Left ventricle myocardium inferior (tissue), 1 donor: ENCODE measurements at regions not wholly inside any gene's neighbourhood (a gene's known extent, or its start where the extent isn't known, plus 50 kb on each side); places are given as distances from the start of the nearest gene placed in this dataset.
A peak's percentile ranks its signal among the peaks of the same experiment; 100 is the strongest.
"Not testable (repeated sequence)": the region's sequence is repeated elsewhere in the genome, so short reads cannot be mapped to it uniquely, and the experiment has no call there.

Experiments
- DNase-seq: peaks from one replicate; pipeline ENCODE4 v3.0.0-alpha.2; 2020
- H3K27ac ChIP-seq: fragments of 200-600 bp; replicated peaks from 2 replicates; pipeline ENCODE4 v1.8.0; 2021
- H3K27me3 ChIP-seq: fragments of 200-600 bp; 2 replicates; pipeline ENCODE4 v1.8.0; 2021; ENCODE audit warnings: low read depth
- H3K36me3 ChIP-seq: fragments of 200-600 bp; 2 replicates; pipeline ENCODE4 v1.8.0; 2021
- H3K4me1 ChIP-seq: fragments of 200-600 bp; 2 replicates; pipeline ENCODE4 v1.8.0; 2021
- H3K4me3 ChIP-seq: fragments of 200-600 bp; 2 replicates; pipeline ENCODE4 v1.8.0; 2021; ENCODE audit warnings: mild to moderate bottlenecking, moderate library complexity
- H3K9me3 ChIP-seq: fragments of 200-600 bp; replicated peaks from 2 replicates; pipeline ENCODE4 v1.8.0; 2021
- intact Hi-C: fragments of 100-400 bp; cut with micrococcal nuclease; formaldehyde crosslinking; loops from one replicate; pipeline ENCODE4 v1.11.0; 2022
- TF ChIP-seq, protein P1 (sequence below): fragments of 200-600 bp; IDR thresholded peaks from 2 replicates; pipeline ENCODE4 v1.8.0; 2021; ENCODE audit warnings: antibody characterized with exemption, mild to moderate bottlenecking, borderline replicate concordance
- donor health status: DM: no; HTN: yes; CAD: no; lungs with severe emphysema.

DNA sequence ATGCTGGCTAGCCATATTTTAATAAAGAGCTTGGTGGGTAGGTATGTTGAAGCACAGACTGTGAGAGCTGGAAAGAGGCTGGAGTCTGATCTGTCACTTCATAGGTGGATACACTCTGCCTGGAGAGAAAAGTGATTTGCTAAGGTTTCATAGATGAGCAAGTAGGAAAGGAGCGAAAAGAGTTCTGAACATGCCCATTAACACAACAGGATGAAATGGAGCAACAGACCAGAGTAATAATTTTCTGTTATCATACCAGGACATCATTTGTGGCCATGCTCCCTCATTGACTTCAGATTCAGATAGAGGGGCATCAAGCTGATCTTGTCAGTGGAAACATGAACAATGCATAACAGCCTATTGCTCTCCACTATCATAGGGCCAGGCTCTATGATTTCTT lies 452.9 kb downstream of the JRKL start:
- intact Hi-C loops: no loop called here
- no peak overlapping the region for H3K27ac ChIP-seq
- no peaks in the 10 kb centered on the region for H3K36me3 ChIP-seq
- no peaks in the 10 kb centered on the region for H3K4me1 ChIP-seq
- no peaks in the 10 kb centered on the region for H3K27me3 ChIP-seq
- H3K4me3 ChIP-seq: no peak overlapping the region
- TF ChIP-seq, protein P1, sequence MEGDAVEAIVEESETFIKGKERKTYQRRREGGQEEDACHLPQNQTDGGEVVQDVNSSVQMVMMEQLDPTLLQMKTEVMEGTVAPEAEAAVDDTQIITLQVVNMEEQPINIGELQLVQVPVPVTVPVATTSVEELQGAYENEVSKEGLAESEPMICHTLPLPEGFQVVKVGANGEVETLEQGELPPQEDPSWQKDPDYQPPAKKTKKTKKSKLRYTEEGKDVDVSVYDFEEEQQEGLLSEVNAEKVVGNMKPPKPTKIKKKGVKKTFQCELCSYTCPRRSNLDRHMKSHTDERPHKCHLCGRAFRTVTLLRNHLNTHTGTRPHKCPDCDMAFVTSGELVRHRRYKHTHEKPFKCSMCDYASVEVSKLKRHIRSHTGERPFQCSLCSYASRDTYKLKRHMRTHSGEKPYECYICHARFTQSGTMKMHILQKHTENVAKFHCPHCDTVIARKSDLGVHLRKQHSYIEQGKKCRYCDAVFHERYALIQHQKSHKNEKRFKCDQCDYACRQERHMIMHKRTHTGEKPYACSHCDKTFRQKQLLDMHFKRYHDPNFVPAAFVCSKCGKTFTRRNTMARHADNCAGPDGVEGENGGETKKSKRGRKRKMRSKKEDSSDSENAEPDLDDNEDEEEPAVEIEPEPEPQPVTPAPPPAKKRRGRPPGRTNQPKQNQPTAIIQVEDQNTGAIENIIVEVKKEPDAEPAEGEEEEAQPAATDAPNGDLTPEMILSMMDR: no peak
- no peaks in the 10 kb centered on the region for H3K9me3 ChIP-seq
- DNase-seq: no peak

DNA sequence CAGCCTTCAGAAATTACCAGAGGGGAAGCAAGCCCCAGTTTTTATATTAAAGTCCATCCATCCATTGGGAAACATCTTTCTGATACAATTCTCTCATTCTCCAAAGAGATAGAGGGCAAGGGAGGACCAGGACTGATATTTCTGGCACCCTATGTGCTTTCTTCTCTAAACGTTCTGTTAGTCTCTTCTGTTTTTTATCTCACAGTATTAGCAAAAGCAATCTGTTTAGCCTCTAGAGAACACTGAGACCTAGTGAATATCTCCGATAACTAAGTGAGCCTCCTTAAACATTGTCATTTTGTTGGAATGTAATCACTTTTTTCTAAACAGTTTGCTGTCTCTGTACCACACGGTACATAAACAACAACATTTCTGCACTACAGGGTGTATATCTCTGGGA lies 464.6 kb downstream of the JRKL start:
- intact Hi-C loops: no loop called here
- TF ChIP-seq, protein P1: no peak

DNA sequence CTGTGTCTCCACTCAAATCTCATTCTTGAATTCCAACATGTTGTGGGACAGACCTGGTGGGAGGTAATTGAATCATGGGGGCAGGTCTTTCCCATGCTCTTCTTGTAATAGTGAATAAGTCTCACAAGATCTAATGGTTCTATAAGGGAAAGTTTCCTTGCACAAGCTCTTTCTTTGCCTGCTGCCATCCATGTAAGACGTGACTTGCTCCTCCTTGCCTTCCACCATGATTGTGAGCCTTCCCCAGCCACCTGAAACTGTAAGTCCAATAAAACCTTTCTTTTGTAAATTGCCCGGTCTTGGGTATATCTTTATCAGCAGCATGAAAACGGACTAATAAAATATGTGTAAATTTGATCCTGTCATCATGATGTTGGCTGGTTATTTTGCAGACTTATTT lies 471.9 kb downstream of the JRKL start:
- peaks cover 20% of the 10 kb centered on the region for H3K9me3 ChIP-seq
- H3K4me3 ChIP-seq, H3K27ac ChIP-seq, intact Hi-C loops, DNase-seq, H3K36me3 ChIP-seq, H3K27me3 ChIP-seq: not testable (repeated sequence)
- peaks cover 19% of the 10 kb centered on the region for H3K4me1 ChIP-seq

More for the DNA sequence above, 464.6 kb downstream of the JRKL start:
- no peaks in the 10 kb centered on the region for H3K27me3 ChIP-seq
- H3K9me3 ChIP-seq: no peaks in the 10 kb centered on the region
- no peak overlapping the region for H3K27ac ChIP-seq
- DNase-seq: no peak
- H3K4me3 ChIP-seq: no peak overlapping the region
- H3K4me1 ChIP-seq: no peaks in the 10 kb centered on the region
- H3K36me3 ChIP-seq: no peaks in the 10 kb centered on the region

DNA sequence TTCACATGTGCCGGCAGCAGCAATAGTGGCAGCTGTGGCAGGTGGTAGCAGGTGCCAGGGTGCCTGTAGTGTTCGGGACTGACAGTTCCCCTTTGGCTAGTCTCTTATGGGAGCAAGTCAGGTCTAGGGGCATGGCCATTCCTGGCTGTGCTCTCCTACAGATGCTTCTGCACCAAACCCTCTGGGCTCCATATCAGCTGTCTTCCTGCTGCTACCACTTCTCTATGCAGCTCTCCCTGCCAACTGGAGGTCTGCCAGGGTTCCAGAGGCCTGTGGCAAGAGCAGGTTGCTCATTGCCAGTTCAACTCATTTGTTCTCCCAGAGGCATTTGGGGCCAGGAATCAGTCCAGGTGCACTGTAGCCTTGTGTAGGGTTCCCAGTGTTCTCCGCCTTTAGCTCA lies 473.7 kb downstream of the JRKL start:
- Histone ChIP-seq H3K4me3 (no peak overlapping the region), H3K9me3 (peaks cover 20% of the 10 kb centered on the region), H3K36me3 (no peaks in the 10 kb centered on the region), H3K4me1 (peaks cover 19% of the 10 kb centered on the region), H3K27ac (peak overlapping the region; percentile 84), H3K27me3 (no peaks in the 10 kb centered on the region)
- intact Hi-C loops: no loop called here
- DNase-seq: peak; percentile 89
- TF ChIP-seq, protein P1: no peak

DNA sequence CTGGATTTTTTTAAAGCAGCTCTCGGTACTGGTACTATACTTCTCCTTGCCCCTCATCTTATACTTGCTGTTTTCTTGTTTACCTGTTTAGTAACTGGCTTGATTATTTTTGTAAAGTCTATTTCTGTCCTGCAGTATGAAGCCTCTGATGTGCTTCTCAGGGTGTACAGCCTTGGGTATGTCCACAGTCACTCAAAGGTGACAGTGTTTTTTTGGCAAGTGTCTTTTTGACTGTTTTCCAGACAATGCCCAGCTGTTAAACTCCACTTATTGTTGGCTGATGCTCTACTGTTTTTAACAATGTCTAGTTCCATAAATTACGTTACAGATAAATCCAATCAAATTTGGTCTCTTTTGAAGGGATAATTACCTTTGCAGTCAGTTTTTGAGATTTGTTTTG lies 475.2 kb downstream of the JRKL start:
- H3K27me3 ChIP-seq: no peaks in the 10 kb centered on the region
- intact Hi-C loops: no loop called here
- DNase-seq: no peak
- H3K27ac ChIP-seq: peak overlapping the region; percentile 84
- H3K4me3 ChIP-seq: no peak overlapping the region
- no peaks in the 10 kb centered on the region for H3K36me3 ChIP-seq
- TF ChIP-seq, protein P1: no peak
- H3K4me1 ChIP-seq: peaks cover 29% of the 10 kb centered on the region
- peaks cover 20% of the 10 kb centered on the region for H3K9me3 ChIP-seq

DNA sequence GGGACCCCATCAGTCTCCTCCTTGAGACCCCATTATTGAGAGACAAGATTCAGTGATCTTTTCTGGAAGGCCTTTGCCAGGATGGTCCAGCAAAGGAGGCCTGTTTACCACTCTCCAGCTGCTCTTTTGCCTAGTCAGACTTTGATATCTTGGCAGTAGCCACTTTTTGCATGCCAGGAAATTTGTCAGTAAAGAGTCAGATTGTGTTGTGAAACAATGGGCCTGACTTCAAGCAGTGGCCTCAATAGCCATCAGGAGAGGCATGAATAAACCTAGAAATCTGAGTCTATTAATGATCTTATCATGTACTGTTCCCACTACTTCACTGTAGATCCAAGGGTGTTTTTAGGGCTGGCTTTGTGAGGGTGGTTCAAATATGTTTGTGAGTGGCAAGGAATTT lies 479.4 kb downstream of the JRKL start:
- Histone ChIP-seq H3K4me3 (no peak overlapping the region), H3K9me3 (no peaks in the 10 kb centered on the region), H3K36me3 (no peaks in the 10 kb centered on the region), H3K27ac (peak overlapping the region; percentile 66), H3K27me3 (no peaks in the 10 kb centered on the region), H3K4me1 (peaks cover 22% of the 10 kb centered on the region)
- intact Hi-C loops: no loop called here
- TF ChIP-seq, protein P1: no peak
- DNase-seq: no peak
